GM12865 (cell line): ENCODE measurements at regions not wholly inside any gene's neighbourhood (a gene's known extent, or its start where the extent isn't known, plus 50 kb on each side); places are given as distances from the start of the nearest gene placed in this dataset.

Experiments
- DNase-seq: peaks from one replicate; pipeline ENCODE4 v3.0.0; 2010; ENCODE audit warnings: low read depth
- H3K4me3 ChIP-seq: 2 replicates; pipeline ENCODE4 v1.5.1; 2011; ENCODE audit warnings: mild to moderate bottlenecking, low read depth, low read length, control low read depth
- TF ChIP-seq, protein P1 (sequence below): IDR thresholded peaks from 2 replicates; pipeline ENCODE4 v1.5.1; 2011; ENCODE audit warnings: low read length, control low read depth, low read depth, inconsistent platforms; ENCODE audit not compliant: insufficient read depth; ENCODE audit errors: missing control alignments

DNA sequence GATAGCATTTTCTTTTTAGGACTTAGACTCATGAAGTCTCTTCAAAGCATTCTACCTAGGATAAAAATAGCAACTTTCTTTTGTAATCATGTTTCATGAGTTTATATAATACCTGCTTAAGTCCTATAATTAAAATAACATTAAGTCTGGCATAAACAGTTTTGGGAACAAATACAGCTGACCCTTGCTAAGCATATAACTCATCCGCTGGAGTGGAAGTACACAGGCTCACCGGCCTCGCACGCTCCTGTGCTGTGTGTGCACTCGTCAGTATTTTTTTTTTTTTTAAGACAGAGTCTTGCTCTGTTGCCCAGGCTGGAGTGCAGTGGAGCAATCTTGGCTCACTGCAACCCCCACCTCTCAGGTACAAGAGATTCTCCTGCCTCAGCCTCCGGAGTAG is 221.8 kb downstream of the ADAMTS15 start:
- TF ChIP-seq, protein P1, sequence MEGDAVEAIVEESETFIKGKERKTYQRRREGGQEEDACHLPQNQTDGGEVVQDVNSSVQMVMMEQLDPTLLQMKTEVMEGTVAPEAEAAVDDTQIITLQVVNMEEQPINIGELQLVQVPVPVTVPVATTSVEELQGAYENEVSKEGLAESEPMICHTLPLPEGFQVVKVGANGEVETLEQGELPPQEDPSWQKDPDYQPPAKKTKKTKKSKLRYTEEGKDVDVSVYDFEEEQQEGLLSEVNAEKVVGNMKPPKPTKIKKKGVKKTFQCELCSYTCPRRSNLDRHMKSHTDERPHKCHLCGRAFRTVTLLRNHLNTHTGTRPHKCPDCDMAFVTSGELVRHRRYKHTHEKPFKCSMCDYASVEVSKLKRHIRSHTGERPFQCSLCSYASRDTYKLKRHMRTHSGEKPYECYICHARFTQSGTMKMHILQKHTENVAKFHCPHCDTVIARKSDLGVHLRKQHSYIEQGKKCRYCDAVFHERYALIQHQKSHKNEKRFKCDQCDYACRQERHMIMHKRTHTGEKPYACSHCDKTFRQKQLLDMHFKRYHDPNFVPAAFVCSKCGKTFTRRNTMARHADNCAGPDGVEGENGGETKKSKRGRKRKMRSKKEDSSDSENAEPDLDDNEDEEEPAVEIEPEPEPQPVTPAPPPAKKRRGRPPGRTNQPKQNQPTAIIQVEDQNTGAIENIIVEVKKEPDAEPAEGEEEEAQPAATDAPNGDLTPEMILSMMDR = no peak
- DNase-seq = no peak
- no peak overlapping the region for H3K4me3 ChIP-seq

DNA sequence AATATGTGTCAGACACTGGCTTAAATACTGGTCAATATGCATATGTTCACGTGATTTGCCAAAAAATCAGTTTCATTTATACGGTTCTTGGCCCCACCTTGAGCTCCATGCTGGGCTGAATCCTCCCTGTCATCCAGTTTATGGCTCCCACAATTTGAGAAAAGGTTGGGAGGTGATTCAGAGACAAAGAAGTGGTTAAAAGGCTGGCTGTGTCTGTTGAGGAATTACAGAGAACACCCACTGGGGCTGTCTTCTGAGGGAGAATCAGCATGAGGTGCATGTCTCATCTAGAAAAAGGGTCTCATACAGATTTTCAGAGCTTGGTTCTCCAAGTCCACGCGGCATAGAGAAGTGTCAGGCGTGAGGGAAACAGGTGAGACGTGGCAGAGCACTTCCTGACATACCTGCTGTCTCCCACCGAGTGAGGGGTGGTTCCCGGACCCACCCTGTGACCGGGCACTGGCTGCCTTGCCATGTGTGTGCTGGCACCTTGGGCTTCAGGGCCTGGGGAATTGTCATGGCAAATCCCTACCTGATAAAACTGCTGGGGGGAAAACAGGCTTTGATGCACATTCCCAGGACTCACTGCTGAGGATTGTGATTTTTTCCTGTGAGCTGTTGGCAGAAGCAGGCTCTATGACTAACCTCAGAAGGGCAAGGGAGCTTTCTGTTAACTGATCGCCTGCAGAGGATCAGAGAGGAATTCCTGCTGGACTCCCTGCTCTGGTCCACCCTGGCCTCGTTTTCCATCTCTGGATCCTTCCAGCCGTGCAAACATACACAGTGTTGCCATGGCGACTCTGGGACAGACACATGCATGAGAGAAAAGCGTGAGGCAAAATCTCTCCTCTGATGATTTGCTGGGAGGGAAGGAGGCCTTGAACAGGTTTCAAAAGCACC is 223.6 kb downstream of the ADAMTS15 start:
- TF ChIP-seq, protein P1 = no peak
- no peak overlapping the region for H3K4me3 ChIP-seq
- DNase-seq = no peak

DNA sequence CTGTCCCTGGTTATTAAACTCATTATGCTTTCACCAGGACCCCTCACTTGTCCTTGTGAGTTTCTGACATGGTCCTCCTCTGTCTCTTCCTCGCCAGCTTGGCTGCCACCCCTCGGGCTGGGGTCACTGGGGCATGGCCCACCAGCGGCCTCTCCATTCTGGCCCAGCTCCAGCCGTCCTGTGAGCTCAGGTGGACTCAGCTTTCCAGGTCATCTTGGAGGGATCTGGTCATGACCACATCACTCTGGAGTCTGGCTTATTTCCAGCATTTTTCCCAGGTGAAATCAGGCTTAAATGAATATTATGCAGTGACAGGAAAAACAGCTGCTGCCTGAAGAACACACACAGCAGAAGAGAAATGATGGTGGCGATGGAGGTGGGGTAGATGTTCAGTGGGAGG is 224.5 kb downstream of the ADAMTS15 start:
- no peak for DNase-seq
- H3K4me3 ChIP-seq = no peak overlapping the region
- TF ChIP-seq, protein P1 = no peak

DNA sequence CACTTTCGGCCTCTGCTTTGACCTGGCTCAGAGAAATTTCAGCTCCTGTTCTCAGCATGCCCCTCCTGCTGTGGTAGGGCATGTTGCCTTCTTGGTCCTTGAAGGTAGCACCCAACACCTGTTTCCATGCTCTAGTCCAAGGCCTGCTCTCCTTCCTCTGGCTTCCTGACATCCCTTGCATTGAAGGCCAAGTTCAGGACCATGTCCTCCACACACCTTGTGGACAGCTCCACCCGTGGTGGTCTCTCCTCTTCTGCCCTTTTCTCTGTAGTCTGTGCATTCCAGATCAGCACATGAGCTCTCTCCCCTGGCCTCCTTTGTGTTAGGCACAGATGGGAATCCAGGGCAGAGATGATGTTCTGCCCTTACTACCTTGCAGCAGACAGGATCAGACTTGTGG is 225.3 kb downstream of the ADAMTS15 start:
- TF ChIP-seq, protein P1 = no peak
- no peak overlapping the region for H3K4me3 ChIP-seq
- DNase-seq = no peak

DNA sequence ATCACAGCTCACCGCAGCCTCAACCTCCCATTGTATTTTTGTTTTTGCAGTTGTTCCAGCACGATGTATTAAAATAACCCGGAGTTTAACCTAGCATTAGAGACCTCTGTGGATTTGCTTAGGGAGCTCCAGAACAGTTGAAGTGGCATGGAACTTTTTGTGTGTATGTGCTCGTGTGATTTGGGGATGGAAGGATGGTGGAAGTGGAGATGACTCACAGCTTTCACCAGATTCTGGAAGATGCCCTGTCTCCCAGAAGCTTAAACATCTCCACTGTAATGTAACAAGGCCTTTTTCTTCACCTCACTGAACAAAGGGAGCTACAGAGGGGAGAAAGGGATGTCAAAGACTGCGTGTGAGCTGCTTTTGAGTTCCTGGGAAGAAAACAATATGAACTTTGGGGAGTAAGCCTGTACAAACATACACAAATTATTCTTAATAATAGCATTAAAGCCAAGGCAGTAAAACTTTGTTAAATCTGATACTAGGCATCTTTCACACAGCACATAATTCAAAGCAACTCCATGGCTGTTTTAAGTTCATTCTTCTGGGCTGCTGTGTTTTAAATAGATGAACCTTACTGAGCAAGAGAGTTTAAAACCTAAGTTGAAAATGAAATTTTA is 226.4 kb downstream of the ADAMTS15 start:
- TF ChIP-seq, protein P1 = no peak

DNA sequence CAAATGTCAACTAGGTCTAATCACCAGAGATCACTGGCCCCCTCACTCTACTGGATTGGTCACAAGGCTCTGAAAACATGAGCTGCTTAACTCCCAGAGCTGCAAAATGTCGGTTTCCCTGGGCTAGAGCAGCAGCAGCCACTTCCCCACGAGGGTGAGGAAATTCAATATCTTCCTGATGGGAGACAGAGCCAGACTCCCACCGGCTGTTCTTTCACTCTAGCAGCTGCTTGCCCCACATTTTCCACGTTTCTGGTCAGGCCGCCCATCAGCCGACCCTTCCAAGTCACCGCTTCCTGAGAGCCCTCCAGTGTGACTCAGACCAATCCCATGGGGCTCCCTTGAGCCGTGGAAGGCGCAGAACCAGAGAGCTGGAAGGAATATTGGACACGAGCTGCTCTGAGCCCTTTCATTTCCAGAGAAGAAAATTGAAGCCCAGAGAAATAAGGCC is 227.0 kb downstream of the ADAMTS15 start:
- H3K4me3 ChIP-seq = no peak overlapping the region
- TF ChIP-seq, protein P1 = no peak
- DNase-seq = no peak

More for the DNA sequence above, 226.4 kb downstream of the ADAMTS15 start:
- DNase-seq = no peak
- no peak overlapping the region for H3K4me3 ChIP-seq
